ENCODE measurements at regions not wholly inside any gene's neighbourhood (a gene's known extent, or its start where the extent isn't known, plus 50 kb on each side); places are given as distances from the start of the nearest gene placed in this dataset.

- H4K20me1 ChIP-seq (ENCODE audit: insufficient read depth) = no peaks in the 10 kb centered on the region
- no peaks in the 10 kb centered on the region for H3K9me2 ChIP-seq (ENCODE audit: insufficient read depth, low read length)
- no peak overlapping the region for H2AFZ ChIP-seq (ENCODE audit: low read depth, low read length)
- H3K36me3 ChIP-seq (ENCODE audit: insufficient read depth, low read length) = no peaks in the 10 kb centered on the region
- no peak overlapping the region for H3K9ac ChIP-seq (ENCODE audit: low read length)
- H3K27me3 ChIP-seq (ENCODE audit: insufficient read depth, low read depth, low read length) = no peaks in the 10 kb centered on the region
- no peak for TF ChIP-seq EZH2 (IDR thresholded peaks at IDR 0.05; ENCODE audit: borderline replicate concordance, insufficient read depth, low read length, poor library complexity, severe bottlenecking)
- TF ChIP-seq RAD21 (conservative IDR thresholded peaks at IDR 0.05) = no peak
- peak; percentile 10 for TF ChIP-seq CTCF (IDR thresholded peaks at IDR 0.05; ENCODE audit: poor library complexity, severe bottlenecking)
- no peak for TF ChIP-seq EP300 (conservative IDR thresholded peaks at IDR 0.05; ENCODE audit: poor library complexity, severe bottlenecking)
- no peak for TF ChIP-seq TAF1 (IDR thresholded peaks at IDR 0.05; ENCODE audit: low read depth)
- no peak for TF ChIP-seq POLR2AphosphoS5 (IDR thresholded peaks at IDR 0.05)
- no peak for TF ChIP-seq MXI1 (conservative IDR thresholded peaks at IDR 0.05; ENCODE audit: poor library complexity, severe bottlenecking)
- H3F3A ChIP-seq (ENCODE audit: insufficient read depth, low read length, poor library complexity, severe bottlenecking) = no peaks in the 10 kb centered on the region
- no peaks in the 10 kb centered on the region for H3K9me3 ChIP-seq (ENCODE audit: low read length)
- H3K27ac ChIP-seq (ENCODE audit: low read length) = peak overlapping the region; percentile 74
- no peaks in the 10 kb centered on the region for H3K79me2 ChIP-seq (replicated peaks; ENCODE audit: insufficient read depth, low read length)
- no peak overlapping the region for H3K4me2 ChIP-seq (ENCODE audit: low read length)
- no peak overlapping the region for H3K4me3 ChIP-seq (ENCODE audit: low read length)
Measured at GRCh38 chr13:37944869-37945442, 75.4 kb upstream of the TRPC4 start.

- Histone ChIP-seq H3K27ac (ENCODE audit: low read length) (no peak overlapping the region), H3K4me3 (ENCODE audit: low read length) (no peak overlapping the region), H3K4me2 (ENCODE audit: low read length) (no peak overlapping the region), H3K27me3 (ENCODE audit: insufficient read depth, low read depth, low read length) (no peaks in the 10 kb centered on the region), H3K36me3 (ENCODE audit: insufficient read depth, low read length) (no peaks in the 10 kb centered on the region), H3K9me2 (ENCODE audit: insufficient read depth, low read length) (no peaks in the 10 kb centered on the region), H3K9ac (ENCODE audit: low read length) (no peak overlapping the region), H2AFZ (ENCODE audit: low read depth, low read length) (no peak overlapping the region), H4K20me1 (ENCODE audit: insufficient read depth) (no peaks in the 10 kb centered on the region), H3K9me3 (ENCODE audit: low read length) (no peaks in the 10 kb centered on the region), H3F3A (ENCODE audit: insufficient read depth, low read length, poor library complexity, severe bottlenecking) (no peaks in the 10 kb centered on the region), H3K79me2 (replicated peaks; ENCODE audit: insufficient read depth, low read length) (no peaks in the 10 kb centered on the region)
- no peak for TF ChIP-seq RAD21 (conservative IDR thresholded peaks at IDR 0.05)
- no peak for TF ChIP-seq REST (IDR thresholded peaks at IDR 0.05; ENCODE audit: borderline replicate concordance)
- TF ChIP-seq MXI1 (conservative IDR thresholded peaks at IDR 0.05; ENCODE audit: poor library complexity, severe bottlenecking) = no peak
- TF ChIP-seq EZH2 (IDR thresholded peaks at IDR 0.05; ENCODE audit: borderline replicate concordance, insufficient read depth, low read length, poor library complexity, severe bottlenecking) = no peak
- TF ChIP-seq SMC3 (conservative IDR thresholded peaks at IDR 0.05; ENCODE audit: poor library complexity) = no peak
- no peak for TF ChIP-seq POLR2AphosphoS5 (IDR thresholded peaks at IDR 0.05)
- TF ChIP-seq TAF1 (IDR thresholded peaks at IDR 0.05; ENCODE audit: low read depth) = no peak
- no peak for TF ChIP-seq CTCF (IDR thresholded peaks at IDR 0.05; ENCODE audit: poor library complexity, severe bottlenecking)
- TF ChIP-seq EP300 (conservative IDR thresholded peaks at IDR 0.05; ENCODE audit: poor library complexity, severe bottlenecking) = no peak
Measured at GRCh38 chr13:37944081-37944868, 74.7 kb upstream of the TRPC4 start.
